SK-N-SH (cell line): ENCODE measurements at regions not wholly inside any gene's neighbourhood (a gene's known extent, or its start where the extent isn't known, plus 50 kb on each side); places are given as distances from the start of the nearest gene placed in this dataset.
"Not testable (repeated sequence)": the region's sequence is repeated elsewhere in the genome, so short reads cannot be mapped to it uniquely, and the experiment has no call there.

Experiments
- CTCF ChIA-PET: fragments of 300-600, 350-600 bp; formaldehyde crosslinking; extraction: SDS; loops from one replicate; lab custom pipeline; 2021; lab: Yijun Ruan, JAX
- POLR2A ChIA-PET: fragments of 350-600 bp; sonication (Branson Sonifier 250); formaldehyde crosslinking; extraction: SDS; loops from one replicate; lab custom pipeline; 2020; ENCODE audit warnings: antibody characterized with exemption, inconsistent platforms; lab: Yijun Ruan, JAX
- DNase-seq: peaks from one replicate; pipeline ENCODE4 v3.0.0; 2012
- H2AFZ ChIP-seq: fragments of 200-600 bp; sonication (generic); 2 replicates; pipeline ENCODE4 v1.8.1; 2016; ENCODE audit warnings: antibody characterized with exemption, mild to moderate bottlenecking, low read depth
- H3F3A ChIP-seq: fragments of 200-600 bp; sonication (generic); replicated peaks from 2 replicates; pipeline ENCODE3; 2016; ENCODE audit warnings: antibody characterized with exemption, mild to moderate bottlenecking; ENCODE audit not compliant: insufficient read depth
- H3K27ac ChIP-seq, 2 experiments: fragments of 200-500 bp in 1 of 2; fragments of 200-600 bp in 1 of 2; sonication (Bioruptor generic) in 1 of 2; sonication (generic), shearing (Covaris generic) in 1 of 2; 2 replicates each; pipeline versions ENCODE4 v1.5.1 to v1.6.1; 2014 to 2016; ENCODE audit warnings: low read depth in 2 of 2, inconsistent platforms in 1 of 2, low read length in 1 of 2, mild to moderate bottlenecking in 1 of 2, mixed read lengths in 1 of 2
- H3K27me3 ChIP-seq: fragments of 200-600 bp; sonication (generic), shearing (Covaris generic); 2 replicates; pipeline ENCODE4 v1.6.1; 2016; ENCODE audit warnings: mixed run types; ENCODE audit not compliant: insufficient read depth
- H3K36me3 ChIP-seq, 2 experiments: fragments of 200-500 bp in 1 of 2; fragments of 200-600 bp in 1 of 2; sonication (Bioruptor generic) in 1 of 2; sonication (generic) in 1 of 2; replicated peaks in 1 of 2; 2 replicates each; pipeline versions ENCODE3 to v1.5.1; 2014 to 2016; ENCODE audit warnings: low read length in 1 of 2, mild to moderate bottlenecking in 1 of 2; ENCODE audit not compliant: insufficient read depth in 2 of 2, control insufficient read depth in 1 of 2
- H3K4me1 ChIP-seq, 2 experiments: fragments of 200-500 bp in 1 of 2; fragments of 200-600 bp in 1 of 2; sonication (Bioruptor generic) in 1 of 2; sonication (generic), shearing (Covaris generic) in 1 of 2; 2 replicates each; pipeline versions ENCODE4 v1.5.1 to v1.6.1; 2014 to 2016; ENCODE audit warnings: low read depth in 1 of 2, low read length in 1 of 2, mixed run types in 1 of 2; ENCODE audit not compliant: insufficient read depth in 2 of 2, control insufficient read depth in 1 of 2
- H3K4me2 ChIP-seq: fragments of 200-600 bp; sonication (generic), shearing (Covaris generic); 2 replicates; pipeline ENCODE4 v1.6.1; 2017; ENCODE audit warnings: mixed run types
- H3K4me3 ChIP-seq, 2 experiments: fragments of 200-500 bp in 1 of 2; fragments of 200-600 bp in 1 of 2; sonication (Bioruptor generic) in 1 of 2; sonication (generic), shearing (Covaris generic) in 1 of 2; 2 replicates each; pipeline versions ENCODE4 v1.5.1 to v1.8.1; 2014 to 2016; ENCODE audit warnings: low read depth in 2 of 2, inconsistent platforms in 1 of 2, low read length in 1 of 2, mild to moderate bottlenecking in 1 of 2, mixed read lengths in 1 of 2, moderate library complexity in 1 of 2
- H3K79me2 ChIP-seq: fragments of 200-600 bp; sonication (generic); 2 replicates; pipeline ENCODE4 v1.8.1; 2017; ENCODE audit warnings: mild to moderate bottlenecking; ENCODE audit not compliant: insufficient read depth
- H3K9ac ChIP-seq: fragments of 200-600 bp; sonication (generic); 2 replicates; pipeline ENCODE4 v1.6.1; 2017; ENCODE audit warnings: mixed run types
- H3K9me2 ChIP-seq: fragments of 200-600 bp; sonication (generic); 2 replicates; pipeline ENCODE4 v1.6.1; 2017; ENCODE audit warnings: mixed run types
- H3K9me3 ChIP-seq: fragments of 200-600 bp; sonication (generic); 2 replicates; pipeline ENCODE4 v1.6.1; 2017; ENCODE audit warnings: mixed run types, mild to moderate bottlenecking, moderate library complexity
- H4K20me1 ChIP-seq: fragments of 200-600 bp; sonication (generic); 2 replicates; pipeline ENCODE4 v1.6.1; 2017; ENCODE audit warnings: mild to moderate bottlenecking, mixed run types; ENCODE audit not compliant: insufficient read depth
- CHD2 ChIP-seq: fragments of 150-350 bp; IDR thresholded peaks from 2 replicates; pipeline ENCODE4 v1.6.1; 2018; ENCODE audit warnings: low read length; ENCODE audit not compliant: partially characterized antibody
- EP300 ChIP-seq, 2 experiments: IDR thresholded peaks; 2 replicates each; pipeline versions ENCODE4 v1.4.0 to v1.6.1; 2012; ENCODE audit warnings: borderline replicate concordance in 1 of 2, low read depth in 1 of 2, low read length in 1 of 2
- EZH2phosphoT487 ChIP-seq: fragments of 200-600 bp; sonication (generic); IDR thresholded peaks from 2 replicates; pipeline ENCODE4 v1.6.1; 2017; ENCODE audit warnings: low read depth, mixed run types, mild to moderate bottlenecking, antibody characterized with exemption, moderate library complexity, borderline replicate concordance
- FOSL2 ChIP-seq: IDR thresholded peaks from 2 replicates; pipeline ENCODE4 v1.4.0; 2012; ENCODE audit warnings: low read depth, mild to moderate bottlenecking, moderate library complexity, borderline replicate concordance
- GABPA ChIP-seq: IDR thresholded peaks from 2 replicates; pipeline ENCODE4 v1.4.0; 2012; ENCODE audit warnings: low read depth, mild to moderate bottlenecking
- GATA2 ChIP-seq: sonication (generic); formaldehyde crosslinking; IDR thresholded peaks from 2 replicates; pipeline ENCODE4 v1.5.0; 2020; ENCODE audit warnings: mild to moderate bottlenecking, missing genetic modification reagents
- PBX3 ChIP-seq: IDR thresholded peaks from 2 replicates; pipeline ENCODE4; 2012
- RCOR1 ChIP-seq: fragments of 150-350 bp; IDR thresholded peaks from 2 replicates; pipeline ENCODE4 v1.6.1; 2017; ENCODE audit warnings: antibody characterized with exemption, low read length
- RFX5 ChIP-seq: IDR thresholded peaks from 2 replicates; pipeline ENCODE4 v1.6.1; 2012; ENCODE audit warnings: mild to moderate bottlenecking, improper control_type of control experiment, low read length
- RXRA ChIP-seq: IDR thresholded peaks from 2 replicates; pipeline ENCODE4 v1.4.0; 2012; ENCODE audit warnings: low read depth, mild to moderate bottlenecking, borderline replicate concordance
- SMC3 ChIP-seq: IDR thresholded peaks from 2 replicates; pipeline ENCODE4 v1.6.1; 2012; ENCODE audit warnings: low read depth, low read length, improper control_type of control experiment
- TAF1 ChIP-seq: IDR thresholded peaks from 2 replicates; pipeline ENCODE4 v1.6.1; 2012; ENCODE audit warnings: low read depth, mild to moderate bottlenecking, low read length, moderate library complexity, borderline replicate concordance
- TEAD4 ChIP-seq: IDR thresholded peaks from 2 replicates; pipeline ENCODE4 v1.4.0; 2012; ENCODE audit warnings: mild to moderate bottlenecking, borderline replicate concordance; ENCODE audit not compliant: insufficient read depth
- WGBS: methylation state at CpG from one replicate; pipeline ENCODE4 v1.1.6; 2017; ENCODE audit warnings: low lambda C conversion rate; 5-methylcytosine and 5-hydroxymethylcytosine counted together
- TF ChIP-seq, protein P1 (sequence below): fragments of 150-350 bp; IDR thresholded peaks from 2 replicates; pipeline ENCODE4 v1.6.1; 2016; ENCODE audit warnings: mild to moderate bottlenecking, low read depth, low read length
- TF ChIP-seq, protein P2 (sequence below): fragments of 150-350 bp; IDR thresholded peaks from 2 replicates; pipeline ENCODE4 v1.6.1; 2017; ENCODE audit warnings: antibody characterized with exemption, low read length, low read depth, borderline replicate concordance

- Histone ChIP-seq H3K9me3 (no peaks in the 10 kb centered on the region), H3F3A (no peaks in the 10 kb centered on the region), H3K9ac (no peak overlapping the region), H3K27ac (no peak overlapping the region), H3K9me2 (no peaks in the 10 kb centered on the region), H3K79me2 (no peaks in the 10 kb centered on the region), H2AFZ (no peak overlapping the region), H3K36me3 (no peaks in the 10 kb centered on the region), H3K4me1 (peaks cover 0 to 4% of the 10 kb centered on the region in 2 experiments; a peak in 2 of 4 replicates), H3K27me3 (no peaks in the 10 kb centered on the region), H4K20me1 (no peaks in the 10 kb centered on the region), H3K4me3 (no peak overlapping the region), H3K4me2 (no peak overlapping the region)
- peak; percentile 70 for DNase-seq
- TF ChIP-seq FOSL2 (no peak), EP300 (IDR thresholded peaks at IDR 0.05; ENCODE audit: borderline replicate concordance in 1 of 2, low read depth in 1 of 2, low read length in 1 of 2) (peak in 1 of 2 experiments; percentile 84; a peak in 2 of 4 replicates), RCOR1 (peak; percentile 88; the same call in 1 of the 2 replicates), CHD2 (peak; percentile 50), GATA2 (CRISPR knock-in tag) (peak; percentile 92), PBX3 (no peak)
- CTCF ChIA-PET: interaction anchor here (0.8 to 4.8 kb wide), 7 partner anchors 7 to 921 kb away, joined by 3 to 19 read pairs (median 4); partner anchors contain the start of gene NETO2
- POLR2A ChIA-PET: no interaction called here
Measured at GRCh38 chr16:48062681-48063080, 93.1 kb downstream of the ABCC12 start.

- H3K9ac ChIP-seq: no peak overlapping the region
- ChIA-PET POLR2A (no interaction called here), CTCF (interaction anchor here (0.6 to 3.8 kb wide), 2 partner anchors 916 to 918 kb away, joined by 3 to 12 read pairs; partner anchors contain the start of gene NETO2)
- H3K36me3 ChIP-seq: no peaks in the 10 kb centered on the region
- H3K27me3 ChIP-seq: no peaks in the 10 kb centered on the region
- no peaks in the 10 kb centered on the region for H3F3A ChIP-seq
- H3K4me3 ChIP-seq: no peak overlapping the region
- TF ChIP-seq TEAD4 (no peak), GATA2 (CRISPR knock-in tag) (no peak), RXRA (no peak), GABPA (no peak), FOSL2 (no peak), TAF1 (no peak), EZH2phosphoT487 (no peak), CHD2 (no peak), RFX5 (no peak), SMC3 (no peak)
- TF ChIP-seq, protein P1, sequence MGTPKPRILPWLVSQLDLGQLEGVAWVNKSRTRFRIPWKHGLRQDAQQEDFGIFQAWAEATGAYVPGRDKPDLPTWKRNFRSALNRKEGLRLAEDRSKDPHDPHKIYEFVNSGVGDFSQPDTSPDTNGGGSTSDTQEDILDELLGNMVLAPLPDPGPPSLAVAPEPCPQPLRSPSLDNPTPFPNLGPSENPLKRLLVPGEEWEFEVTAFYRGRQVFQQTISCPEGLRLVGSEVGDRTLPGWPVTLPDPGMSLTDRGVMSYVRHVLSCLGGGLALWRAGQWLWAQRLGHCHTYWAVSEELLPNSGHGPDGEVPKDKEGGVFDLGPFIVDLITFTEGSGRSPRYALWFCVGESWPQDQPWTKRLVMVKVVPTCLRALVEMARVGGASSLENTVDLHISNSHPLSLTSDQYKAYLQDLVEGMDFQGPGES: no peak
- TF ChIP-seq, protein P2, sequence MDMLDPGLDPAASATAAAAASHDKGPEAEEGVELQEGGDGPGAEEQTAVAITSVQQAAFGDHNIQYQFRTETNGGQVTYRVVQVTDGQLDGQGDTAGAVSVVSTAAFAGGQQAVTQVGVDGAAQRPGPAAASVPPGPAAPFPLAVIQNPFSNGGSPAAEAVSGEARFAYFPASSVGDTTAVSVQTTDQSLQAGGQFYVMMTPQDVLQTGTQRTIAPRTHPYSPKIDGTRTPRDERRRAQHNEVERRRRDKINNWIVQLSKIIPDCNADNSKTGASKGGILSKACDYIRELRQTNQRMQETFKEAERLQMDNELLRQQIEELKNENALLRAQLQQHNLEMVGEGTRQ: no peak
- H3K27ac ChIP-seq: no peak overlapping the region
- H3K4me1 ChIP-seq: peaks cover 0 to 4% of the 10 kb centered on the region in 2 experiments; a peak in 2 of 4 replicates
- H4K20me1 ChIP-seq: no peaks in the 10 kb centered on the region
- H3K79me2 ChIP-seq: no peaks in the 10 kb centered on the region
- WGBS: 92% methylated on average over 17 of the region's 17 CpGs
- H2AFZ ChIP-seq: no peak overlapping the region
- H3K4me2 ChIP-seq: no peak overlapping the region
- no peaks in the 10 kb centered on the region for H3K9me2 ChIP-seq
- no peak for DNase-seq
- no peaks in the 10 kb centered on the region for H3K9me3 ChIP-seq
Measured at GRCh38 chr16:48059936-48060335, 95.9 kb downstream of the ABCC12 start.

- H3K9ac ChIP-seq, H3F3A ChIP-seq, H3K79me2 ChIP-seq, H3K27ac ChIP-seq, H3K4me2 ChIP-seq, H2AFZ ChIP-seq, H3K4me3 ChIP-seq, POLR2A ChIA-PET, H3K4me1 ChIP-seq, H4K20me1 ChIP-seq, H3K27me3 ChIP-seq, H3K36me3 ChIP-seq, H3K9me3 ChIP-seq, H3K9me2 ChIP-seq, DNase-seq: not testable (repeated sequence)
- CTCF ChIA-PET: interaction anchor here (0.6 kb wide), 1 partner anchor 27 kb away, joined by 3 read pairs; no protein-coding TSS in a partner anchor
- 80% methylated on average over 2 of the region's 25 CpGs for WGBS
Measured at GRCh38 chr16:48059190-48059589, 96.6 kb downstream of the ABCC12 start.
